Stimulated activated CD4-positive, alpha-beta T cell treated with anti-CD3 and anti-CD28 coated beads, Interleukin-4, amount 100 ng/mL, for 24 hours (primary cell): ENCODE measurements at regions not wholly inside any gene's neighbourhood (a gene's known extent, or its start where the extent isn't known, plus 50 kb on each side); places are given as distances from the start of the nearest gene placed in this dataset.
A peak's percentile ranks its signal among the peaks of the same experiment; 100 is the strongest.

Source experiments
- DNase-seq: peaks from one replicate; pipeline ENCODE4 v3.0.0-alpha.2; 2020

GRCh38 chr3:177306252-177306651 lies 109.0 kb upstream of the TBL1XR1 start:
- no peak for DNase-seq

GRCh38 chr3:177307391-177307790 lies 110.1 kb upstream of the TBL1XR1 start:
- DNase-seq = no peak

GRCh38 chr3:177307826-177308225 lies 110.5 kb upstream of the TBL1XR1 start:
- DNase-seq = no peak

GRCh38 chr3:177308286-177308685 lies 111.0 kb upstream of the TBL1XR1 start:
- DNase-seq = no peak

GRCh38 chr3:177308911-177309310 lies 111.6 kb upstream of the TBL1XR1 start:
- no peak for DNase-seq

GRCh38 chr3:177312491-177312890 lies 115.2 kb upstream of the TBL1XR1 start:
- DNase-seq = no peak

GRCh38 chr3:177314897-177315296 lies 117.6 kb upstream of the TBL1XR1 start:
- no peak for DNase-seq

GRCh38 chr3:177317247-177317646 lies 120.0 kb upstream of the TBL1XR1 start:
- no peak for DNase-seq

GRCh38 chr3:177318559-177318958 lies 121.3 kb upstream of the TBL1XR1 start:
- no peak for DNase-seq

GRCh38 chr3:177320765-177321247 lies 123.5 kb upstream of the TBL1XR1 start:
- DNase-seq = no peak

GRCh38 chr3:177321819-177322218 lies 124.5 kb upstream of the TBL1XR1 start:
- no peak for DNase-seq

GRCh38 chr3:177322881-177323280 lies 125.6 kb upstream of the TBL1XR1 start:
- DNase-seq = no peak

GRCh38 chr3:177329854-177330253 lies 132.6 kb upstream of the TBL1XR1 start:
- no peak for DNase-seq

- no peak for DNase-seq
Measured at GRCh38 chr3:177330779-177331178, 133.5 kb upstream of the TBL1XR1 start.

GRCh38 chr3:177331203-177331835 lies 134.0 kb upstream of the TBL1XR1 start:
- DNase-seq = no peak

GRCh38 chr3:177332955-177333354 lies 135.7 kb upstream of the TBL1XR1 start:
- DNase-seq = no peak

- no peak for DNase-seq
Measured at GRCh38 chr3:177333533-177334520, 136.5 kb upstream of the TBL1XR1 start.

GRCh38 chr3:177334803-177335202 lies 137.5 kb upstream of the TBL1XR1 start:
- no peak for DNase-seq

GRCh38 chr3:177335728-177336127 lies 138.4 kb upstream of the TBL1XR1 start:
- no peak for DNase-seq

GRCh38 chr3:177336873-177337450 lies 139.7 kb upstream of the TBL1XR1 start:
- no peak for DNase-seq

- peak; percentile 84 for DNase-seq
Measured at GRCh38 chr3:177337541-177338331, 140.5 kb upstream of the TBL1XR1 start.

- DNase-seq = no peak
Measured at GRCh38 chr3:177338697-177339219, 141.5 kb upstream of the TBL1XR1 start.
